ENCODE measurements at regions not wholly inside any gene's neighbourhood (a gene's known extent, or its start where the extent isn't known, plus 50 kb on each side); places are given as distances from the start of the nearest gene placed in this dataset.

DNA sequence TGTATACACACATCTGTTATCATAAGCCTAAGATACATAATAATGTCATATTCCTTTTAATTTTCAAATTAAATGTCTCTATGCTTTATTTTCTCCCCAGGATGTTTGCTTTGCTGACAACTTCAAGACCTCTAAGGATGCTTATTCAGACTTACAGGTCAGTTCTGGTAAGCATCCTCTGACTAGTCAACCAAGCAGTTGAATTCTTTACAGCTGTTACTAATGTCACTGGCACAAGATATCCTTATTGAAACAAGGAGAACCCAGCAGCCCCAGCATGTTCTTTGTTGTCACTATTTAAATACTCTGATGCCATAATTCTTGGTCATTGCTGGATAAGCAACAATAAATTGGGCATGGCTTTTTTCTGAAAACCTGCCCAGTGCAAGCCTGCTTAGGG is 232.3 kb upstream of the PMFBP1 start:
- no peak for TF ChIP-seq EP300 (IDR thresholded peaks at IDR 0.05)
- TF ChIP-seq, protein P1, sequence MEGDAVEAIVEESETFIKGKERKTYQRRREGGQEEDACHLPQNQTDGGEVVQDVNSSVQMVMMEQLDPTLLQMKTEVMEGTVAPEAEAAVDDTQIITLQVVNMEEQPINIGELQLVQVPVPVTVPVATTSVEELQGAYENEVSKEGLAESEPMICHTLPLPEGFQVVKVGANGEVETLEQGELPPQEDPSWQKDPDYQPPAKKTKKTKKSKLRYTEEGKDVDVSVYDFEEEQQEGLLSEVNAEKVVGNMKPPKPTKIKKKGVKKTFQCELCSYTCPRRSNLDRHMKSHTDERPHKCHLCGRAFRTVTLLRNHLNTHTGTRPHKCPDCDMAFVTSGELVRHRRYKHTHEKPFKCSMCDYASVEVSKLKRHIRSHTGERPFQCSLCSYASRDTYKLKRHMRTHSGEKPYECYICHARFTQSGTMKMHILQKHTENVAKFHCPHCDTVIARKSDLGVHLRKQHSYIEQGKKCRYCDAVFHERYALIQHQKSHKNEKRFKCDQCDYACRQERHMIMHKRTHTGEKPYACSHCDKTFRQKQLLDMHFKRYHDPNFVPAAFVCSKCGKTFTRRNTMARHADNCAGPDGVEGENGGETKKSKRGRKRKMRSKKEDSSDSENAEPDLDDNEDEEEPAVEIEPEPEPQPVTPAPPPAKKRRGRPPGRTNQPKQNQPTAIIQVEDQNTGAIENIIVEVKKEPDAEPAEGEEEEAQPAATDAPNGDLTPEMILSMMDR (IDR thresholded peaks at IDR 0.05), result no peak
- no peak for TF ChIP-seq POLR2AphosphoS5 (IDR thresholded peaks at IDR 0.05)
- TF ChIP-seq POLR2A (IDR thresholded peaks at IDR 0.05), result no peak
- no peaks in the 10 kb centered on the region for H3K4me1 ChIP-seq
- H3K36me3 ChIP-seq, result no peaks in the 10 kb centered on the region
- H3K9me3 ChIP-seq, result no peaks in the 10 kb centered on the region
- no peak for ATAC-seq (ENCODE audit: low FRiP score in 2 of 2)
- DNase-seq, result no peak
- no peak overlapping the region for H3K27ac ChIP-seq
- H3K27me3 ChIP-seq, result no peaks in the 10 kb centered on the region
- no peak overlapping the region for H3K4me3 ChIP-seq

GRCh38 chr16:72401084-72401361 is 229.1 kb upstream of the PMFBP1 start:
- Histone ChIP-seq H3K27ac (no peak overlapping the region), H3K27me3 (no peaks in the 10 kb centered on the region), H3K4me3 (no peak overlapping the region), H3K9me3 (no peaks in the 10 kb centered on the region), H3K36me3 (no peaks in the 10 kb centered on the region), H3K4me1 (no peaks in the 10 kb centered on the region)
- DNase-seq (no peak), ATAC-seq (ENCODE audit: low FRiP score in 2 of 2) (no peak)
- TF ChIP-seq, protein P1 (IDR thresholded peaks at IDR 0.05), result no peak
- TF ChIP-seq EP300 (IDR thresholded peaks at IDR 0.05), result no peak

- no peak overlapping the region for H3K4me3 ChIP-seq
- ATAC-seq (ENCODE audit: low FRiP score in 2 of 2) (peak in 1 of 2 donors; percentile 82), DNase-seq (peak in 1 of 2 donors; percentile 22)
- 41 to 45% methylated on average over 6 of the region's 6 CpGs for WGBS, 2 donors
- no peak for TF ChIP-seq POLR2AphosphoS5 (IDR thresholded peaks at IDR 0.05)
- no peak for TF ChIP-seq EP300 (IDR thresholded peaks at IDR 0.05)
- TF ChIP-seq, protein P1 (IDR thresholded peaks at IDR 0.05), result peak; percentile 25 to 54 (median 48)
- no peaks in the 10 kb centered on the region for H3K9me3 ChIP-seq
- H3K36me3 ChIP-seq, result no peaks in the 10 kb centered on the region
- no peaks in the 10 kb centered on the region for H3K4me1 ChIP-seq
- no peak overlapping the region for H3K27ac ChIP-seq
- no peaks in the 10 kb centered on the region for H3K27me3 ChIP-seq
Observed at GRCh38 chr16:72400257-72401083, 228.5 kb upstream of the PMFBP1 start.

DNA sequence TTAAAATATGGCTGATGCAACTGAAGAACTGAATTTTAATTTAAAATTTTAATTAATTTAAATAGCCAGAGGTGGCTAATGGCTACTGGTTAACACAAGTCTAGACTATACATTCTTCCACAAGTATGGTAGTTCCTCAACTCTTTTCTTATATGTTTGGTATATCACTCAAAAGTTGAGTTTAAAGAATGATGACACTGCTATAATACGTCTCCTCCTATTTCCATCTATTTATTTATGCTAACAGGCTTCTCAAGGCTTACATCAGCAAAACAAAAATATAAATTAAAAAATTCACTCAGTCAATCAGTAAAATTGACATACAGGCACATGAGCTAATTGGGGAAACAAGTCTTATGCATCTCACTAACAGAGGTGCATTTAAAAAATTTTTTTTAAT is 227.9 kb upstream of the PMFBP1 start:
- Histone ChIP-seq H3K4me3 (no peak overlapping the region), H3K27ac (no peak overlapping the region), H3K27me3 (no peaks in the 10 kb centered on the region), H3K36me3 (no peaks in the 10 kb centered on the region), H3K9me3 (no peaks in the 10 kb centered on the region), H3K4me1 (no peaks in the 10 kb centered on the region)
- DNase-seq, result no peak
- 79 to 80% methylated on average over 1 of the region's 1 CpG for WGBS, 2 donors
- TF ChIP-seq EP300 (IDR thresholded peaks at IDR 0.05) (no peak), POLR2A (IDR thresholded peaks at IDR 0.05) (no peak), POLR2AphosphoS5 (IDR thresholded peaks at IDR 0.05) (no peak)
- TF ChIP-seq, protein P1 (IDR thresholded peaks at IDR 0.05), result no peak
- ATAC-seq (ENCODE audit: low FRiP score in 2 of 2), result no peak

DNA sequence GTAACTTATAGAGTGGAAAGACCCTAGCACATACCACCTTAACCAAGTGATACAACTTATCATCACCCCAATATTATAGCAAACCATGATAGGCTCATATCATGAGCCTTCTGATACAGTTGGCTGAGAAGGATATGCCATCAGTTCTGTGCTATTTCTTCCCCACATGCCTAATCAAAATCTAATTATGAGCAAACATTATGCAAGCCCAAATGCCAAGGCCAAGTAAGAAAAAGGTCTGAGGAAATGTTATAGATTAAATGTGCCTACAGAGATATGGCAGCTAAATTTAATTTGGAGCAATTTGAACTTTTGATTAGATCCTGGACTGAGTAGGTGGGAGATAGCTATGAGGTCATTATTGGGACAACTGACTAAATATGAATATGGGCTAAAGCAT is 225.9 kb upstream of the PMFBP1 start:
- DNase-seq, result no peak
- no peaks in the 10 kb centered on the region for H3K36me3 ChIP-seq
- no peak overlapping the region for H3K27ac ChIP-seq
- H3K4me1 ChIP-seq, result no peaks in the 10 kb centered on the region
- no peaks in the 10 kb centered on the region for H3K27me3 ChIP-seq
- no peaks in the 10 kb centered on the region for H3K9me3 ChIP-seq
- TF ChIP-seq, protein P1 (IDR thresholded peaks at IDR 0.05), result no peak
- TF ChIP-seq POLR2AphosphoS5 (IDR thresholded peaks at IDR 0.05) (no peak), EP300 (IDR thresholded peaks at IDR 0.05) (no peak), POLR2A (IDR thresholded peaks at IDR 0.05) (no peak)
- no peak for ATAC-seq (ENCODE audit: low FRiP score in 2 of 2)
- H3K4me3 ChIP-seq, result no peak overlapping the region

Measured in upper lobe of left lung (tissue), 6 donors.